ENCODE measurements at regions not wholly inside any gene's neighbourhood (a gene's known extent, or its start where the extent isn't known, plus 50 kb on each side); places are given as distances from the start of the nearest gene placed in this dataset.

DNA sequence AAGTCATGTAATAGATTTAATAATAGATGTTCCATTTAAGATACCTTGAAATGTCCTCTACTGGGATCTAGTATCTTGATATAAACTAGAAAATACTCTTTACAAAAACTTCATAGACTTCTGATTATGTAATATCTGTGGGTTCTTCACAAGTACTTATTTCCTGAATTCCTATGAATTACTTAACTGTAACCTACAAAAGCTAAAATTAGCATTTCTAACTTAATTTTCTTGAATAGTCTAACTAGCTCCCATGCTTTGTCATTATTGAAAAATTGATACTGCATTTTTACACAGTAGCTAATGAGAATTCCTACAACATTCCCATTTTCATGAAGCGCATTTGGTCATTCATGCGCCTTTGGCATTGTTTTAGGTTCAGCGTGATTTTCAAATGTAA lies 1828.2 kb downstream of the MAT2B start:
- Histone ChIP-seq H3K4me1 (ENCODE audit: control insufficient read depth, insufficient read depth, low read length, poor library complexity, severe bottlenecking) (no peaks in the 10 kb centered on the region), H3K27me3 (replicated peaks; ENCODE audit: control insufficient read depth, insufficient read depth, low read length, poor library complexity, severe bottlenecking) (no peaks in the 10 kb centered on the region), H3K36me3 (ENCODE audit: control insufficient read depth, insufficient read depth, low read length) (no peaks in the 10 kb centered on the region), H3K4me3 (ENCODE audit: insufficient read depth, low read depth, low read length, poor library complexity, severe bottlenecking) (no peak overlapping the region), H3K27ac (ENCODE audit: insufficient read depth, low read length, poor library complexity, severe bottlenecking) (no peak overlapping the region), H3K9me3 (ENCODE audit: control insufficient read depth, low read length) (no peaks in the 10 kb centered on the region)
- DNase-seq: no peak

DNA sequence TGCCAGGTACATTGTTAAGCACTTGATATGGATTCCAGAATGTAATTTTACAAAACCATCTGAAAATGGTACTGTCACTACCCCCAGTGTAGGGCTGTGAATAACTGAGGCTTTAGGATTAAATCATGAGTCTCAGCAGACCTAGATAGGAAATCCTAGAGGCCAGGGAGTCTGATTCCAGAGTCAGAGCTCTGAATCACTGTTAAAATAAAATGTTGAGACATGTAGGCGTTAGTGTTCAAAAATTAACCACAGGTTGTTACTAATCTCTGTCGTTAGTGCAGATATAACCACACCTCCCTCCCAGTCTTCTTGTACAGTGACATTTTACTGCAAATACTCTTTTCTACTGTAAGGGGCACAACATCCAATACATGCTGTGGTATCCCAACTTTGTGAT lies 1828.8 kb downstream of the MAT2B start:
- no peaks in the 10 kb centered on the region for H3K36me3 ChIP-seq (ENCODE audit: control insufficient read depth, insufficient read depth, low read length)
- H3K4me3 ChIP-seq (ENCODE audit: insufficient read depth, low read depth, low read length, poor library complexity, severe bottlenecking): no peak overlapping the region
- H3K4me1 ChIP-seq (ENCODE audit: control insufficient read depth, insufficient read depth, low read length, poor library complexity, severe bottlenecking): no peaks in the 10 kb centered on the region
- no peak for DNase-seq
- H3K27me3 ChIP-seq (replicated peaks; ENCODE audit: control insufficient read depth, insufficient read depth, low read length, poor library complexity, severe bottlenecking): no peaks in the 10 kb centered on the region
- no peaks in the 10 kb centered on the region for H3K9me3 ChIP-seq (ENCODE audit: control insufficient read depth, low read length)
- H3K27ac ChIP-seq (ENCODE audit: insufficient read depth, low read length, poor library complexity, severe bottlenecking): no peak overlapping the region

DNA sequence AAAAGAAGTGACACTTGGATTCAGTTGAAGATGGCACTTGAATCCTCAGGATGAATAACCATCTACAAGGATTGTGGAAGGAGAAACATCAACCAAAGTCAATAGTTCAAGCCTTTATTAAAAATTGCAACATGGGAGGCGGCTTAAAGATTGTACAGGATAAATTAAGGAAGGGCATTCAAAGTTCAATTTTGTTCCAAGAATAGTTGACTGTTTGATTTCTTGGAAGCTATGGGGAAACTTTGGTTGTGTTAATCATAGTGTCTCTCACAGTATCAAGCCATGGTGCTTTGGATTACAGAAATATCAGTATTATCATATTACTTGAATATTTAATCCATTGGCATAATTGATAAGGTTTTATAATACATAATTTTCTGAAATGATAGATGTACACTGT lies 1844.3 kb downstream of the MAT2B start:
- Histone ChIP-seq H3K27ac (ENCODE audit: insufficient read depth, low read length, poor library complexity, severe bottlenecking) (no peak overlapping the region), H3K27me3 (replicated peaks; ENCODE audit: control insufficient read depth, insufficient read depth, low read length, poor library complexity, severe bottlenecking) (no peaks in the 10 kb centered on the region), H3K4me1 (ENCODE audit: control insufficient read depth, insufficient read depth, low read length, poor library complexity, severe bottlenecking) (no peaks in the 10 kb centered on the region), H3K9me3 (ENCODE audit: control insufficient read depth, low read length) (no peaks in the 10 kb centered on the region), H3K36me3 (ENCODE audit: control insufficient read depth, insufficient read depth, low read length) (no peaks in the 10 kb centered on the region), H3K4me3 (ENCODE audit: insufficient read depth, low read depth, low read length, poor library complexity, severe bottlenecking) (no peak overlapping the region)
- no peak for DNase-seq

DNA sequence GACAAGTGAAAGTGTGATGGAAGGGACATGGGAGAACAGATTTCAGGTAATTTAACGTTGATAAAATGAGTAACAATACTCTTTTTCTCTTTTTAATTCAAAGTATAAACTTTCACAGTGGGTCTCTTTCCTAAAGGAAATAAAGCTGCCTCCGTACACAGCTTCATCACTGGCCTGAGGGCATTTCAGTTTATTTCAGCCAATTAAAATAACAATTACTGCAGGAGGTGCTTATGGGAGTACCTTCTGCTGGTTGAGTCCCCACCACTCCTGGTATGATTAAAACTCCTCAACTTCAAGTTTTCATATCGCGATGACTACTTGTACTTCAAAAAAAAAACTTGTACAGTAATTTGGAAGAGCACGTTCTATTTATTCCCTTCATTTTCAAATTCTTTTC lies 1845.9 kb downstream of the MAT2B start:
- Histone ChIP-seq H3K4me1 (ENCODE audit: control insufficient read depth, insufficient read depth, low read length, poor library complexity, severe bottlenecking) (no peaks in the 10 kb centered on the region), H3K4me3 (ENCODE audit: insufficient read depth, low read depth, low read length, poor library complexity, severe bottlenecking) (no peak overlapping the region), H3K27ac (ENCODE audit: insufficient read depth, low read length, poor library complexity, severe bottlenecking) (no peak overlapping the region), H3K27me3 (replicated peaks; ENCODE audit: control insufficient read depth, insufficient read depth, low read length, poor library complexity, severe bottlenecking) (no peaks in the 10 kb centered on the region), H3K9me3 (ENCODE audit: control insufficient read depth, low read length) (no peaks in the 10 kb centered on the region), H3K36me3 (ENCODE audit: control insufficient read depth, insufficient read depth, low read length) (no peaks in the 10 kb centered on the region)
- no peak for DNase-seq

DNA sequence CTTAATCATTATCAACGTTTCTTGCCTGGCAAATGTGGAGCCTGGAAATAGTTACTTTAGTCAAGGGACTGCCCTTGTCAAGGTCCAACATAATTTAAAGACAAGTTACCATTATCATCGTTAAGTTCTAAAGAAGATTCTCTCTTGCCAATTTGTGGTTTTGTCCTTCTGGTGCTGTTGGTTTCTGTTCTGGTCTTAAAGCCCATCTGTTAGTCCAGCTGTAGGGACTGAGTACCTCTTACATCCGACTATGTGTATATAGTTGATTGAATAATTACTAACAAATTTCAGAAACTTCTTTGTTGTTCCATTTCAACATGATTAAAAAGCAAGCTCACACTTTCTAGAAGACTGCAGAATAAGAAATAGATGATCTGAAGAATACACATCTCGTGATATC lies 1854.9 kb downstream of the MAT2B start:
- Histone ChIP-seq H3K36me3 (ENCODE audit: control insufficient read depth, insufficient read depth, low read length) (no peaks in the 10 kb centered on the region), H3K9me3 (ENCODE audit: control insufficient read depth, low read length) (no peaks in the 10 kb centered on the region), H3K27ac (ENCODE audit: insufficient read depth, low read length, poor library complexity, severe bottlenecking) (no peak overlapping the region), H3K4me3 (ENCODE audit: insufficient read depth, low read depth, low read length, poor library complexity, severe bottlenecking) (no peak overlapping the region), H3K4me1 (ENCODE audit: control insufficient read depth, insufficient read depth, low read length, poor library complexity, severe bottlenecking) (no peaks in the 10 kb centered on the region), H3K27me3 (replicated peaks; ENCODE audit: control insufficient read depth, insufficient read depth, low read length, poor library complexity, severe bottlenecking) (no peaks in the 10 kb centered on the region)
- DNase-seq: no peak

DNA sequence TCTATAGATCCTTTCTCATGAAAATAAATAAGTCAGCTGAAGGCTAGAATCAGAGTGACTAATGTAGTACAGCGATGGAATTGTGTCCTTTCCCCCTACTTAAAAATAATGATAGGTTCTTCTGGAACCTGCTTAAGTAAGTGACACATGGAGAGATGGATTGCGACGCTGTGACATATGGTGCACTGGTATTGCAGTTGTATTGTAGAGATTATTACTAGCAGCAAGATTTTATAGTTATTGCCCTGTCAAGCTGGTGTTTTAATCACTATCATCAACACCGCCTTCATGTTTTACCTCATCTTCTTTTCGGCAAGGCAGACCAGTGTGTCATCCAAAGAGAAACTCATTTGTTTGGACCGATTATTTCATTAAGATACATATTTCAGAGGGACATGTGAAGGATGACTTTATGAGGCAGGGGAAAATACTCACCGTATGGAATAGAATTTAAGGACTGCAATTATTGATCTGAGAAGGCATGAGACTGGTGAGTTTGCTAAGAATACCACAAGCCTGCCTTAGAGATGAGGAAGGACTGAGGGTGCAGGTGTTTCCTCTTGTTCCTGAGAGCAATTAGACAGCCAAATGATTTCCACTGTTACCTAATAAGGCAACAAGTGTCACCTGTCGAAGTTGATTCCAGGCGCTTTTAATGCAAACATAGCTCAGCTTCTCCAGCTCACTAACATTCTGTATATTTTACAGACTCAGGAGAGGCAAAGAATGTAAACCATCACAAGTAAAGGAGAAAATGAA lies 1855.5 kb downstream of the MAT2B start:
- no peak for DNase-seq
- Histone ChIP-seq H3K36me3 (ENCODE audit: control insufficient read depth, insufficient read depth, low read length) (no peaks in the 10 kb centered on the region), H3K27ac (ENCODE audit: insufficient read depth, low read length, poor library complexity, severe bottlenecking) (no peak overlapping the region), H3K27me3 (replicated peaks; ENCODE audit: control insufficient read depth, insufficient read depth, low read length, poor library complexity, severe bottlenecking) (no peaks in the 10 kb centered on the region), H3K4me1 (ENCODE audit: control insufficient read depth, insufficient read depth, low read length, poor library complexity, severe bottlenecking) (no peaks in the 10 kb centered on the region), H3K4me3 (ENCODE audit: insufficient read depth, low read depth, low read length, poor library complexity, severe bottlenecking) (no peak overlapping the region), H3K9me3 (ENCODE audit: control insufficient read depth, low read length) (no peaks in the 10 kb centered on the region)

DNA sequence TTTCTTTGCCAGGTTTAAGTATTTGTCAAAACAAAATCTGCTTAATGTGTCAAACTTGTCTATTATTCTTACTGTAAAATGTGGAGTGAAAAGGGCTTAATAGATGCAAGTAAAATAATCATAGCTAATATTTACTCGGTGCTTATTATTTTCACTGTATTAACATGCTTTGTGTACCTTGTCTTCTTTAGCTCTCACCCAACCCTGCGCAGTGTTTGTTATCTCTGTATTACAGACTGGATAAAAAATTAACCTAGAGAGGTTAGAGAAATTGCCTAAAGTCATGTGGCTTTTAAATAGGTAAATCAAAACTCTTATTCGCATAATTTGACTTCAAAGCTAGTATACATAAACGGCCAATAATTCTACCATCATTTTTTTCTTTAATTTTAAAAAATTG lies 1864.8 kb downstream of the MAT2B start:
- Histone ChIP-seq H3K27me3 (replicated peaks; ENCODE audit: control insufficient read depth, insufficient read depth, low read length, poor library complexity, severe bottlenecking) (no peaks in the 10 kb centered on the region), H3K27ac (ENCODE audit: insufficient read depth, low read length, poor library complexity, severe bottlenecking) (no peak overlapping the region), H3K4me3 (ENCODE audit: insufficient read depth, low read depth, low read length, poor library complexity, severe bottlenecking) (no peak overlapping the region), H3K36me3 (ENCODE audit: control insufficient read depth, insufficient read depth, low read length) (no peaks in the 10 kb centered on the region), H3K4me1 (ENCODE audit: control insufficient read depth, insufficient read depth, low read length, poor library complexity, severe bottlenecking) (no peaks in the 10 kb centered on the region), H3K9me3 (ENCODE audit: control insufficient read depth, low read length) (no peaks in the 10 kb centered on the region)
- DNase-seq: no peak

DNA sequence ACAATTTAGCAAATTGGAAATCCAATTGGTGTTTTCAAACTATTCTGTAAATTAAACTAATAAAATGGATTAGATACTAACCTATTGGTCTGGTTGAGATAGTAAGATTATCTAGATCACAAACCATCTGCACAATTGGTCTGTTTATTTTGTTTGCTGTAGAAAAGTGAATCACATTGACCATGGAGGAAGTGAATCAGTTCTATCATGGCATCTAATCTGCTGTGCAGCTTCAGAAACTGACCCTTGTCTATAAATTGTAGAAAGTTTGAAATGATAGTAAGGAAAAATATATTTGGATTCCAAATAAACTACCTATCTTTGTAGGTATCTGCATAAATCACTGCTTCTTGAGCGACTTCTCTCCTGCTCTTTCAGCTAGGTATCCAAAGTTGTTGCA lies 1865.4 kb downstream of the MAT2B start:
- H3K9me3 ChIP-seq (ENCODE audit: control insufficient read depth, low read length): no peaks in the 10 kb centered on the region
- H3K27ac ChIP-seq (ENCODE audit: insufficient read depth, low read length, poor library complexity, severe bottlenecking): no peak overlapping the region
- no peaks in the 10 kb centered on the region for H3K4me1 ChIP-seq (ENCODE audit: control insufficient read depth, insufficient read depth, low read length, poor library complexity, severe bottlenecking)
- no peaks in the 10 kb centered on the region for H3K36me3 ChIP-seq (ENCODE audit: control insufficient read depth, insufficient read depth, low read length)
- no peak for DNase-seq
- H3K27me3 ChIP-seq (replicated peaks; ENCODE audit: control insufficient read depth, insufficient read depth, low read length, poor library complexity, severe bottlenecking): no peaks in the 10 kb centered on the region
- no peak overlapping the region for H3K4me3 ChIP-seq (ENCODE audit: insufficient read depth, low read depth, low read length, poor library complexity, severe bottlenecking)

DNA sequence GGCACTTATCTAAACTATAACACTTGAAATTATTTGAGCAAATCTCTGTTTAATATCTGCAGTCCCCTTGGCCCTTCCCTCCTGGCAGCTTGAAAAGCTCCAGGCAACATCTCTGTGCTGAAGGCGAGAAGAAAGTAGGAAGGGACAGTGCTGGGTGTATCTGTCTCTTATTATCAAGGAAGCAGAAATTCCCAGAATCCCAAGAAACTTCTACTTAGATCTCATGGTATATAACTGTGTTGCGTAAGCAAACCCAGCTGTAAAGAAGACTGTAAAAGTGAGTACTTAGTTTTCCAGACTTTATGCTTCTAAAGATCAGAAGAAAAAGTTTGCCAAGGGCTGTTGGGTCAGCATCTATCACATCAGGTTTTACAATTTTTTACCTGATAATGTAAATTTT lies 1869.8 kb downstream of the MAT2B start:
- Histone ChIP-seq H3K4me1 (ENCODE audit: control insufficient read depth, insufficient read depth, low read length, poor library complexity, severe bottlenecking) (no peaks in the 10 kb centered on the region), H3K27ac (ENCODE audit: insufficient read depth, low read length, poor library complexity, severe bottlenecking) (no peak overlapping the region), H3K27me3 (replicated peaks; ENCODE audit: control insufficient read depth, insufficient read depth, low read length, poor library complexity, severe bottlenecking) (no peaks in the 10 kb centered on the region), H3K4me3 (ENCODE audit: insufficient read depth, low read depth, low read length, poor library complexity, severe bottlenecking) (no peak overlapping the region), H3K36me3 (ENCODE audit: control insufficient read depth, insufficient read depth, low read length) (no peaks in the 10 kb centered on the region), H3K9me3 (ENCODE audit: control insufficient read depth, low read length) (no peaks in the 10 kb centered on the region)
- DNase-seq: no peak

DNA sequence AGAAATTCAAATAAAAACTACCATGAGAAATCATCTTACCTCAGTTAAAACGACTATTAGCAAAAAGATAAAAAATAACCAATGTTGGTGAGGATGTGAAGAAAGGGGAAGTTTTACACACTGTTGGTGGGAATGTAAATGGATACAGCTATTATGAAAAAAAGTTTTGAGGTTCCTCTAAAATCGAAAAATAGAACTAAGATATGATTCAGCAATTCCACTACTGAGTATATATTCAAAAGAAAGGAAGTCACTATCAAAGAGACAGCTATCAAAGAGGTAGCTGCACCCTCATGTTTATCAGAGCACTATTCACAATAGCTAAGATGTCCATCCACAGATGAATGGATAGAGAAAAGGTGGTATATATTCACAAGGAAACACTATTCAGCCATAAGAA lies 1888.4 kb downstream of the MAT2B start:
- Histone ChIP-seq H3K9me3 (ENCODE audit: control insufficient read depth, low read length) (no peaks in the 10 kb centered on the region), H3K36me3 (ENCODE audit: control insufficient read depth, insufficient read depth, low read length) (no peaks in the 10 kb centered on the region)

More for the DNA sequence above, 1888.4 kb downstream of the MAT2B start:
- DNase-seq: no peak
- Histone ChIP-seq H3K27ac (ENCODE audit: insufficient read depth, low read length, poor library complexity, severe bottlenecking) (no peak overlapping the region), H3K4me1 (ENCODE audit: control insufficient read depth, insufficient read depth, low read length, poor library complexity, severe bottlenecking) (no peaks in the 10 kb centered on the region), H3K4me3 (ENCODE audit: insufficient read depth, low read depth, low read length, poor library complexity, severe bottlenecking) (no peak overlapping the region), H3K27me3 (replicated peaks; ENCODE audit: control insufficient read depth, insufficient read depth, low read length, poor library complexity, severe bottlenecking) (no peaks in the 10 kb centered on the region)

Measured in effector memory CD4-positive, alpha-beta T cell (primary cell).